Subcutaneous abdominal adipose tissue (tissue), 5 donors: ENCODE measurements at regions not wholly inside any gene's neighbourhood (a gene's known extent, or its start where the extent isn't known, plus 50 kb on each side); places are given as distances from the start of the nearest gene placed in this dataset.

Experiments
- H3K27ac ChIP-seq: one replicate; pipeline ENCODE4 v1.7.0; 2013; ENCODE audit warnings: low read depth, mild to moderate bottlenecking, inconsistent platforms, low read length, moderate library complexity
- H3K27me3 ChIP-seq, 5 donors: one replicate each; pipeline ENCODE4 v1.7.0; 2013; ENCODE audit warnings: low read length in 5 of 5, inconsistent platforms in 1 of 5; ENCODE audit not compliant: control insufficient read depth in 5 of 5, insufficient read depth in 4 of 5
- H3K36me3 ChIP-seq, 5 donors: one replicate each; pipeline ENCODE4 v1.7.0; 2013; ENCODE audit warnings: low read length in 5 of 5; ENCODE audit not compliant: control insufficient read depth in 5 of 5, insufficient read depth in 5 of 5
- H3K4me1 ChIP-seq, 5 donors: one replicate each; pipeline ENCODE4 v1.7.0; 2013; ENCODE audit warnings: low read length in 5 of 5, mild to moderate bottlenecking in 3 of 5, moderate library complexity in 1 of 5; ENCODE audit not compliant: control insufficient read depth in 5 of 5, insufficient read depth in 5 of 5
- H3K4me3 ChIP-seq, 5 donors: one replicate each; pipeline ENCODE4 v1.7.0; 2013; ENCODE audit warnings: low read length in 5 of 5, low read depth in 1 of 5
- H3K9ac ChIP-seq, 5 donors: one replicate each; pipeline ENCODE4 v1.7.0; 2013; ENCODE audit warnings: low read length in 5 of 5, mild to moderate bottlenecking in 4 of 5, moderate library complexity in 3 of 5
- H3K9me3 ChIP-seq, 5 donors: one replicate each; pipeline ENCODE4 v1.7.0; 2013; ENCODE audit warnings: low read length in 5 of 5; ENCODE audit not compliant: control insufficient read depth in 5 of 5
- donor health status: healthy.
- donor health status: healthy.
- donor health status: healthy.
- donor health status: healthy.
- donor health status: healthy.

- Histone ChIP-seq H3K27me3 (no peaks in the 10 kb centered on the region), H3K9ac (no peak overlapping the region), H3K4me1 (peaks cover 2 to 8% (median 8%) of the 10 kb centered on the region in 5 donors), H3K36me3 (no peaks in the 10 kb centered on the region), H3K27ac (no peak overlapping the region), H3K4me3 (no peak overlapping the region), H3K9me3 (no peaks in the 10 kb centered on the region)
These were observed 378.8 kb upstream of the PRMT6 start for GRCh38 chr1:106677721-106678120.

- H3K9ac ChIP-seq: no peak overlapping the region
- H3K4me1 ChIP-seq: peaks cover 2 to 8% (median 8%) of the 10 kb centered on the region in 5 donors
These were observed 378.0 kb upstream of the PRMT6 start for GRCh38 chr1:106678279-106679050.

GRCh38 chr1:106680216-106680615 is 376.3 kb upstream of the PRMT6 start:
- Histone ChIP-seq H3K4me1 (peaks cover 2 to 8% (median 8%) of the 10 kb centered on the region in 5 donors), H3K4me3 (no peak overlapping the region), H3K27me3 (no peaks in the 10 kb centered on the region), H3K27ac (no peak overlapping the region), H3K9me3 (no peaks in the 10 kb centered on the region), H3K9ac (no peak overlapping the region), H3K36me3 (no peaks in the 10 kb centered on the region)

More at GRCh38 chr1:106678279-106679050, 378.0 kb upstream of the PRMT6 start:
- H3K4me3 ChIP-seq: no peak overlapping the region
- no peaks in the 10 kb centered on the region for H3K36me3 ChIP-seq
- H3K27me3 ChIP-seq: no peaks in the 10 kb centered on the region
- no peaks in the 10 kb centered on the region for H3K9me3 ChIP-seq
- H3K27ac ChIP-seq: no peak overlapping the region

GRCh38 chr1:106680776-106681344 is 375.6 kb upstream of the PRMT6 start:
- peaks cover 1 to 7% (median 5%) of the 10 kb centered on the region in 5 donors for H3K4me1 ChIP-seq
- H3K9me3 ChIP-seq: no peaks in the 10 kb centered on the region
- no peak overlapping the region for H3K4me3 ChIP-seq
- H3K36me3 ChIP-seq: no peaks in the 10 kb centered on the region
- H3K9ac ChIP-seq: no peak overlapping the region
- no peaks in the 10 kb centered on the region for H3K27me3 ChIP-seq
- H3K27ac ChIP-seq: no peak overlapping the region

GRCh38 chr1:106681939-106682522 is 374.4 kb upstream of the PRMT6 start:
- Histone ChIP-seq H3K27me3 (no peaks in the 10 kb centered on the region), H3K9me3 (no peaks in the 10 kb centered on the region), H3K27ac (no peak overlapping the region), H3K4me3 (no peak overlapping the region), H3K36me3 (no peaks in the 10 kb centered on the region), H3K9ac (no peak overlapping the region), H3K4me1 (no peaks in the 10 kb centered on the region)

- Histone ChIP-seq H3K9me3 (no peaks in the 10 kb centered on the region), H3K9ac (no peak overlapping the region), H3K27me3 (no peaks in the 10 kb centered on the region), H3K27ac (no peak overlapping the region), H3K4me1 (no peaks in the 10 kb centered on the region), H3K36me3 (no peaks in the 10 kb centered on the region), H3K4me3 (no peak overlapping the region)
These were observed 368.0 kb upstream of the PRMT6 start for GRCh38 chr1:106688446-106688845.

GRCh38 chr1:106698660-106699059 is 357.8 kb upstream of the PRMT6 start:
- Histone ChIP-seq H3K9me3 (no peaks in the 10 kb centered on the region), H3K9ac (no peak overlapping the region), H3K4me1 (no peaks in the 10 kb centered on the region), H3K36me3 (no peaks in the 10 kb centered on the region), H3K4me3 (no peak overlapping the region), H3K27me3 (no peaks in the 10 kb centered on the region), H3K27ac (no peak overlapping the region)

- no peaks in the 10 kb centered on the region for H3K9me3 ChIP-seq
- H3K4me3 ChIP-seq: no peak overlapping the region
- H3K9ac ChIP-seq: no peak overlapping the region
- no peak overlapping the region for H3K27ac ChIP-seq
- no peaks in the 10 kb centered on the region for H3K4me1 ChIP-seq
- no peaks in the 10 kb centered on the region for H3K27me3 ChIP-seq
- no peaks in the 10 kb centered on the region for H3K36me3 ChIP-seq
These were observed 357.0 kb upstream of the PRMT6 start for GRCh38 chr1:106699433-106699832.

GRCh38 chr1:106700211-106700610 is 356.3 kb upstream of the PRMT6 start:
- Histone ChIP-seq H3K27me3 (no peaks in the 10 kb centered on the region), H3K36me3 (no peaks in the 10 kb centered on the region), H3K4me3 (no peak overlapping the region), H3K27ac (no peak overlapping the region), H3K9me3 (no peaks in the 10 kb centered on the region), H3K4me1 (no peaks in the 10 kb centered on the region), H3K9ac (no peak overlapping the region)

- Histone ChIP-seq H3K4me1 (no peaks in the 10 kb centered on the region), H3K36me3 (no peaks in the 10 kb centered on the region), H3K27me3 (no peaks in the 10 kb centered on the region)
These were observed 350.5 kb upstream of the PRMT6 start for GRCh38 chr1:106705971-106706370.

More at GRCh38 chr1:106705971-106706370, 350.5 kb upstream of the PRMT6 start:
- Histone ChIP-seq H3K27ac (no peak overlapping the region), H3K9ac (no peak overlapping the region), H3K9me3 (peaks cover 0 to 3% (median 0%) of the 10 kb centered on the region in 5 donors), H3K4me3 (no peak overlapping the region)
